ENCODE measurements at regions not wholly inside any gene's neighbourhood (a gene's known extent, or its start where the extent isn't known, plus 50 kb on each side); places are given as distances from the start of the nearest gene placed in this dataset.
A peak's percentile ranks its signal among the peaks of the same experiment; 100 is the strongest.

DNA sequence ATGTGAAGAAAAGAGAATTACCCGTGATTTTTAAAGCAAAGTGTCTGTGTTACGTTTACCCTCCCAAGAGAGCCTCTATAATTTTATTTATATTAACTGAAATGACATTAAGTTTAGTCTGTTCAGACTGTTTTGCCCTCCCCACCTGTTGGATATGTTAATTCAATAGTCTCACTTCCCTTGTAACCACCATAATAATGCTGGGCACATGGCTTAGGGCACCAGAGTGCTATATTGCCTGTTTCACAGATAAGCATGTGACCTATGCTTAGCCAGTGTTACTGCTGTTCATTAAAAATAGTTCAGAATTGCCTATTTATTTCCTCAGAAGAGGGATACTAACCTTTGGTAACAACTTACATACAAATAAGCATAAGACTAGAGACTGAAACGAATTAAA is 446.2 kb downstream of the FAT4 start:
- H3K4me1 Mint-ChIP-seq (ENCODE audit: unreplicated experiment), result peaks cover 4% of the 10 kb centered on the region
- TF ChIP-seq, protein P1, sequence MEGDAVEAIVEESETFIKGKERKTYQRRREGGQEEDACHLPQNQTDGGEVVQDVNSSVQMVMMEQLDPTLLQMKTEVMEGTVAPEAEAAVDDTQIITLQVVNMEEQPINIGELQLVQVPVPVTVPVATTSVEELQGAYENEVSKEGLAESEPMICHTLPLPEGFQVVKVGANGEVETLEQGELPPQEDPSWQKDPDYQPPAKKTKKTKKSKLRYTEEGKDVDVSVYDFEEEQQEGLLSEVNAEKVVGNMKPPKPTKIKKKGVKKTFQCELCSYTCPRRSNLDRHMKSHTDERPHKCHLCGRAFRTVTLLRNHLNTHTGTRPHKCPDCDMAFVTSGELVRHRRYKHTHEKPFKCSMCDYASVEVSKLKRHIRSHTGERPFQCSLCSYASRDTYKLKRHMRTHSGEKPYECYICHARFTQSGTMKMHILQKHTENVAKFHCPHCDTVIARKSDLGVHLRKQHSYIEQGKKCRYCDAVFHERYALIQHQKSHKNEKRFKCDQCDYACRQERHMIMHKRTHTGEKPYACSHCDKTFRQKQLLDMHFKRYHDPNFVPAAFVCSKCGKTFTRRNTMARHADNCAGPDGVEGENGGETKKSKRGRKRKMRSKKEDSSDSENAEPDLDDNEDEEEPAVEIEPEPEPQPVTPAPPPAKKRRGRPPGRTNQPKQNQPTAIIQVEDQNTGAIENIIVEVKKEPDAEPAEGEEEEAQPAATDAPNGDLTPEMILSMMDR (IDR thresholded peaks at IDR 0.05; ENCODE audit: unreplicated experiment), result no peak
- DNase-seq (ENCODE audit: low spot score), result no peak

DNA sequence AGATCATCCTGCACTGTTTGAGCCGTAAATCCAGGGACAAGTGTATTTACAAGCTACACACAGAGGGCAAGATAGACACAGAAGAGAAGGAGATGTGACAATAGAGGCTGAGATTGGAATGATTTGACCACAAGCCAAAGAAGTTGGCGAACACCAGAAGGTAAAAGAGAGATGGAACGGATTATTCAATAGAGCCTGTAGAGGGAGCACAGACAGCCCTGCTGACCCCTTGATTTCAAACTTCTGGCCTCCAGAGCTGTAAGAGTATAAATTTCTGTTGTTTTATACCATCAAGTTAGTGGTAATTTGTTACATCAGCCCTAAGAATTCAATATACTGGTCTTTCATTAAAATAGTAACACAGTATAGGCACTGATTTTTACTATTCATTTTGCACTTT is 447.8 kb downstream of the FAT4 start:
- Mint-ChIP-seq H3K36me3 (ENCODE audit: low read depth, unreplicated experiment) (no peaks in the 10 kb centered on the region), H3K4me3 (ENCODE audit: unreplicated experiment) (no peak overlapping the region), H3K27ac (ENCODE audit: unreplicated experiment) (no peak overlapping the region), H3K27me3 (ENCODE audit: unreplicated experiment) (peaks cover 1% of the 10 kb centered on the region), H3K4me1 (ENCODE audit: unreplicated experiment) (peaks cover 4% of the 10 kb centered on the region), H3K9me3 (ENCODE audit: unreplicated experiment) (no peaks in the 10 kb centered on the region)
- TF ChIP-seq, protein P1 (IDR thresholded peaks at IDR 0.05; ENCODE audit: unreplicated experiment), result peak; percentile 21
- no peak for DNase-seq (ENCODE audit: low spot score)

More for the DNA sequence above, 446.2 kb downstream of the FAT4 start:
- H3K27ac Mint-ChIP-seq (ENCODE audit: unreplicated experiment), result no peak overlapping the region
- H3K36me3 Mint-ChIP-seq (ENCODE audit: low read depth, unreplicated experiment), result no peaks in the 10 kb centered on the region
- H3K9me3 Mint-ChIP-seq (ENCODE audit: unreplicated experiment), result no peaks in the 10 kb centered on the region
- H3K27me3 Mint-ChIP-seq (ENCODE audit: unreplicated experiment), result peaks cover 1% of the 10 kb centered on the region
- no peak overlapping the region for H3K4me3 Mint-ChIP-seq (ENCODE audit: unreplicated experiment)

DNA sequence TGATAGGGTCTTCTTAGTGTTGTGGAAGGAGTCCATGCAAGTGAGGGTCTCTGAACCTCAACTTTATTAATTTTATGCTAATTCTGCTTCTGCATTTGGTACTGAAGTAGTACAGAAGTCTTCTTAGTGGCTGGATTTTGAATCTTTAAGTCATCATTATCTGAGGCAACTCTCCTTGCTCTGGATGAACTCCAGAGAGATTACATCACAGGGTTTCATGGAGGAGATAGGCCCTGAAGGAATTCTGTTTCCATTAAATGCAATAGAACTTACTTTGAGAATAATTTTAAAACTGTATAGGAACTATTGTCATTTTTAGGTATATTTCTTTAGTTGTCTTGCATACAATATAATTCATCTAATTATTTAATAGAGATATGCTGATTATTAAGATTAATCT is 451.2 kb downstream of the FAT4 start:
- DNase-seq (ENCODE audit: low spot score), result no peak
- Mint-ChIP-seq H3K9me3 (ENCODE audit: unreplicated experiment) (no peaks in the 10 kb centered on the region), H3K36me3 (ENCODE audit: low read depth, unreplicated experiment) (no peaks in the 10 kb centered on the region), H3K4me1 (ENCODE audit: unreplicated experiment) (no peaks in the 10 kb centered on the region), H3K27ac (ENCODE audit: unreplicated experiment) (no peak overlapping the region), H3K27me3 (ENCODE audit: unreplicated experiment) (no peaks in the 10 kb centered on the region), H3K4me3 (ENCODE audit: unreplicated experiment) (no peak overlapping the region)
- TF ChIP-seq, protein P1 (IDR thresholded peaks at IDR 0.05; ENCODE audit: unreplicated experiment), result no peak

DNA sequence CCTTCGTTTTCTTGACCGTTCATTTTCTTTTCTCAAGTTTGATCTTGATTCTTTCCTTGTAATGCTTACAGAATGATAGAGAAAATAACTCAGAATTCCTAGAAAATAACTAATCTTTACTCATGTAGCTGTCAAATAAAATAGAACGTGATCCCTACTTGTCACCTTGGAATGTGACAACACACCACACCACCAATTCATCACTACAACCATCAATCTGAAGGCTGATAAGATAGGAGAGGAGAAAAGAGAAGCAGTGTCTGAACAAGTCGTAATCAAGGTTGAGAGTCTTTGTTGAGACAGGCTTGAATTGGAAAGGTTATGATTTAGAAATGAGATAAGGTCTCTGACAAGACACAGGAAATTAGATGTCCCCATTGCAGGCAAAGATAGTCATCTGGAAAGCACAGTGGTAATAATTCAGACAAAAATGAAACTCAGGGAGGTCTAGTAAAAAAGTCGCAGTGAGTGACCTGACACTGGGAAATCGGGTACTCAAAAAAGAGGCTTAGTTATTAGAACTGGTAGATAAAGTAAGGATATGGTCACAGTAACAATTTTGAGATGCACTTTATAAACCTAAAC is 456.2 kb downstream of the FAT4 start:
- peaks cover 7% of the 10 kb centered on the region for H3K9me3 Mint-ChIP-seq (ENCODE audit: unreplicated experiment)
- TF ChIP-seq, protein P1 (IDR thresholded peaks at IDR 0.05; ENCODE audit: unreplicated experiment), result no peak
- peaks cover 5% of the 10 kb centered on the region for H3K36me3 Mint-ChIP-seq (ENCODE audit: low read depth, unreplicated experiment)

DNA sequence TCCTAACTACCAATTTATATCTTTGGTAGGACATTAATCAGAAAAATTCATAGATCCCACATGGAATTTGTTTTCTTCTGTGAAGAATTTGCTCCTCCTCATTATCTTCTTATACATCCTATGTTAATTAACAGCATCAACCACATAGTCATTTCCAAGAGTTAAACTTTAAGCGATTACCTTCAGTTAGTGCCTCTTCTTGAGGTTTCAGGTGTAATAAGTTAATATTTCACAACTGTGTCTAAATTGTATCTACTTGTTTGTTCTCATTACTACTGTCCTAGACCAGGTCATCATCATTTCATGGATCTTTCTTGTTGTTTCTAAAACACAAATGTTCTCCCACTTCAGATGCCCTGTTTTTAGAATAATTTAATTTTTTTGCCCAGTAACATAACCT is 457.9 kb downstream of the FAT4 start:
- Mint-ChIP-seq H3K36me3 (ENCODE audit: low read depth, unreplicated experiment) (peaks cover 14% of the 10 kb centered on the region), H3K27ac (ENCODE audit: unreplicated experiment) (no peak overlapping the region), H3K9me3 (ENCODE audit: unreplicated experiment) (peaks cover 18% of the 10 kb centered on the region), H3K4me1 (ENCODE audit: unreplicated experiment) (no peaks in the 10 kb centered on the region), H3K27me3 (ENCODE audit: unreplicated experiment) (no peaks in the 10 kb centered on the region), H3K4me3 (ENCODE audit: unreplicated experiment) (no peak overlapping the region)
- TF ChIP-seq, protein P1 (IDR thresholded peaks at IDR 0.05; ENCODE audit: unreplicated experiment), result no peak
- no peak for DNase-seq (ENCODE audit: low spot score)

More for the DNA sequence above, 456.2 kb downstream of the FAT4 start:
- H3K4me3 Mint-ChIP-seq (ENCODE audit: unreplicated experiment), result no peak overlapping the region
- DNase-seq (ENCODE audit: low spot score), result no peak
- H3K4me1 Mint-ChIP-seq (ENCODE audit: unreplicated experiment), result no peaks in the 10 kb centered on the region
- H3K27ac Mint-ChIP-seq (ENCODE audit: unreplicated experiment), result no peak overlapping the region
- no peaks in the 10 kb centered on the region for H3K27me3 Mint-ChIP-seq (ENCODE audit: unreplicated experiment)
